GM19463 (cell line): ENCODE measurements at regions not wholly inside any gene's neighbourhood (a gene's known extent, or its start where the extent isn't known, plus 50 kb on each side); places are given as distances from the start of the nearest gene placed in this dataset.
"Not testable (repeated sequence)": the region's sequence is repeated elsewhere in the genome, so short reads cannot be mapped to it uniquely, and the experiment has no call there.

Experiments used
- ATAC-seq: cut with Tn5 transposase; IDR thresholded peaks from one replicate; pipeline ENCODE4 v1.9.1; 2021; ENCODE audit warnings: mild to moderate bottlenecking, moderate library complexity; ENCODE audit not compliant: unreplicated experiment

- not testable (repeated sequence) for ATAC-seq
Observed at GRCh38 chr9:65566018-65566417, 109.7 kb upstream of the ZNG1E start.

DNA sequence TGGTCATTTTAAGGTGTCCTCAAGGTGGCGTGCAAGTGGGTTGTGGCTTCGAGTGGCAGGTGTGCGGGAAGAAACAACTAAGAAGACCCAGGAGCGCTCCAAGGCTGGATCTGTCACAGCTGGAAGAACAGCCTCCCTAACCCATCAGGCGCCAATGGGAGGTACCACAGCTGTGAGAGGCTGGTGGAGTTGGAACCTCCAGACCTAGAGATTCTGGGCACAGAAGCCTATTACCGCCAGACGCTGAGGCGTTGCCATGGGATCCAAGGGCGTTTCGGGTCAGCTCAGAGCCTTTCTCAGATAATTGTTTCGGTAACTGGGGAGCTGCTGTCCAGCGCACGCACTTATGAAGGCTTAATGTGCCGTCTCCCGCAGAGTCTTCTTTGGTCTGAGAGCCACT is 156.7 kb upstream of the ZNG1E start:
- ATAC-seq = not testable (repeated sequence)

DNA sequence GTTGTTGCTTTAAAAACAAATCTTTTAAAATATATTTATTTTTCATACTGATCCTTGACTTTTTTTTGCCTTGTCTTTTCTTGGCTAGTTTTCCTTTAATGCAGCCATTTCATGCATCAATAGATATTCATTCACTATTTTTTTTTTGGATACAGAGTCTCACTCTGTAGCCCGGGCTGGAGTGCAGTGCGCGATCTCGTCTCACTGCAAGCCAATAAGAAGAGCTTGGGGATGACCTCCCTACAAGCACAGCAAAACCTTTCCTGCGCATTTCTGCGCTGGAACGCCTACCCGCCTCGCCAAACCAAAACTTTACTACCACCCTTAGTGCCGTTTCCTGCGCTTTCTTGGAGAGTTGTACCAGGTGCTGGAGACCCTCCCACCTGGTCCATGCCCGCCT is 161.3 kb upstream of the ZNG1E start:
- ATAC-seq = not testable (repeated sequence)

DNA sequence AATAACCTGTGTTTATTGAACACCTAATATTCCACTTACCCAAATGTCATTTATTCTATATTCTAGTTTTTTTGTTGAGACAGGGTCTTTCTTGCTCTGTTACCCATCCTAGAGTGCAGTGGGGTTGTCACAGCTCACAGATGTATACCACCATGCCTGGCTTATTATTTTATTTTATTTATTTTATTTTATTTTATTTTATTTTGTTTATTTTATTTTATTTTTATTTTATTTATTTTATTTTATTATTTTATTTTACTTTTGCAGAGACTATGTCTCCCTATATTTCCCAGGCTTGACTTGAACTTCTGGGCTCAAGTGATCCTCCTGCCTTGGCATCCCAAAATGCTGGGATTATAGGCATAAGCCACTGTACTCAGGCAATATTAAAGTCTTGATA is 167.8 kb upstream of the ZNG1E start:
- ATAC-seq = not testable (repeated sequence)

- not testable (repeated sequence) for ATAC-seq
Observed at GRCh38 chr9:65504686-65505085, 171.0 kb upstream of the ZNG1E start.

DNA sequence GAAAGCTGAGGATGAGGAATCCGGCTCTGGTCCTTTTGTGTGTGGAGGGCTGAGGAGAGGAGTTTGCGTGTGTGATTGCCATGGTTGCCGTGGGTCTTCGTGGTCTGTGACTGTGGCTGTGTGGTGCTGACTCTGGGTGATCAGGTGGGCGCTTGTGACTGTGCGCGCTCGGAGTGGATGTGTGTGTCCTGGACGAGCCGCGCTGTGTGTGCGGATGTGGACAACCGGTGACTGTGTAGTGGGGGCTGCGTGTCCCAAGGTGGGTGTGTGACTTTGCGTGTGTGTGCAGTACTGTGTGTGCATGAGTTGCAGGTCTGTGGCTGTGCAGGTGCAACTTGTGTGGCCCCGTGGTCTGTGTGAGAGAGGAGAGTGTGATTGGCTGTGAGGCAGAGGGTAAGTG is 172.0 kb upstream of the ZNG1E start:
- ATAC-seq = not testable (repeated sequence)

- ATAC-seq = not testable (repeated sequence)
Observed at GRCh38 chr9:65482890-65483289, 192.8 kb upstream of the ZNG1E start.

- not testable (repeated sequence) for ATAC-seq
Observed at GRCh38 chr9:65481291-65481690, 194.4 kb upstream of the ZNG1E start.

- ATAC-seq = not testable (repeated sequence)
Observed at GRCh38 chr9:65474891-65475290, 189.9 kb upstream of the FOXD4L5 start.

GRCh38 chr9:65473059-65473822 is 188.2 kb upstream of the FOXD4L5 start:
- ATAC-seq = not testable (repeated sequence)

DNA sequence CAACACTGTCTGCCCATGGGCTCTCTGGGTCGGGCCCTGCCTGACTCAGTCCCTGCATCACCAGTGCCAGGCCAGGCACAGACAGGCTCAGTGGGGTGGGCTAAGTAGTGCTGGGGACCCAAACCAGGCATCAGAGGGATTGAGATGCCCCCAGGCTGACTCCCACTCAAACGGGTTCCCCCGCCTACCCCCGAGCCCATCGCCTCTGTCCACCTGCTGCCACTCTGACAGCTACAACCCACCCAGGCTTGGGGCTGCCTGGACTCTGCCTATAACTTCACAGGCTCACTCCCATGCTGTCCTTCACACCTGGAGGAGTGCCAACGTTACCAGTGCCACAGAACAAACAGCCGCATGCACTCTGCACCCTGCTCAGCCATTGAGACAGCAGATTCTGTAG is 186.1 kb upstream of the FOXD4L5 start:
- not testable (repeated sequence) for ATAC-seq

DNA sequence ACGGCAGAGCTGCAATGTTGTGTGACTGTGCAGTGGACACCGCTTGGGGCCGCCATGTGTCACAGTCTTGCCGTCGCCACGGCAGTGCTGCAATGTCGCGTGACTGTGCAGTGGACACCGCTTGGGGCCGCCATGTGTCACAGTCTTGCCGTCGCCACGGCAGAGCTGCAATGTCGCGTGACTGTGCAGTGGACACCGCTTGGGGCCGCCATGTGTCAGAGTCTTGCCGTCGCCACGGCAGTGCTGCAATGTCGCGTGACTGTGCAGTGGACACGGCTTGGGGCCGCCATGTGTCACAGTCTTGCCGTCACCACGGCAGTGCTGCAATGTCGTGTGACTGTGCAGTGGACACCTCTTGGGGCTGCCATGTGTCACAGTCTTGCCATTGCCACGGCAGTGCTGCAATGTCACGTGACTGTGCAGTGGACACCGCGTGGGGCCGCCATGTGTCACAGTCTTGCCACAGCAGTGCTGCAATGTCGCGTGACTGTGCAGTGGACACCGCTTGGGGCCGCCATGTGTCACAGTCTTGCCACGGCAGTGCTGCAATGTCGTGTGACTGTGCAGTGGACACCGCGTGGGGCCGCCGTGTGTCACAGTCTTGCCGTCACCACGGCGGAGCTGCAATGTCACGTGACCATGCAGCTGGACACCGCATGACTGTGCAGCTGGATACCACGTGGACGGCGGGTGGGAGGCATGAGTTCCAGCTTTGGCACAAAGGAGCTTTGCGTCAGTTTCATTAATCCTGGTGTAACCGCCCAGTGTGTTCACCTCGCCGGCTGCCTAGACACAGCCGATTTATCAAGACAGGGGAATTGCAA is 182.1 kb upstream of the FOXD4L5 start:
- not testable (repeated sequence) for ATAC-seq

DNA sequence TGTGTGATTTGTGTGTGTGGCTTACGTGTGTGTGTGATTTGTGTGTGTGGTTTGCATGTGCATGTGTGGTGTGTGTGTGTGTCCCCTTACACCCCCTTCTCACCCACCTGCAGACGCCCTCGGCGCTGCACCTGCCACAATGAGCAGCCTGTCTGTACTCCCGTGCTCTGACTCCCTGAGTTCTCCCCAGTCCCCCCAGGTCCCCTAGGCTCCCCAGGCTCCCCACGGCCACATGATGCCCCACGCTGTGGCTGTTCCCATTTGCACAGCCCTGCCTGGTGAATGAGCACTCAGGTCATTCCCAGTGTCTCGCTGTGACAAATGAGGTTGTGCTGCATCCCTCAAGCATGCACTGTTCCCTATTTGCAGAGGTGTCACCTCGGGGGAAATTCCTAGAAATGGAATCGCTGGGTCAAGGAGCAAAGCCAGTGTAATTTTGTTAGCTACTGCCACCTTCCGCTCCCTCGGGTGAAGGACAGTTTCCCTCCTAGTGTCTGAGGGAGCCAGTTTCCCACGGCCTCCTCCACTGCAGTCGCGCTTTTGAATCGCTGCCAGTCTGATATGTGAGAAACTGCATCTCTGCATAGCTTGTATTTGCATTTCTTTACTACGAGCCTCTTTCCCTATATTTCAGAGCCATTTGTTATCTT is 180.4 kb upstream of the FOXD4L5 start:
- ATAC-seq = not testable (repeated sequence)

GRCh38 chr9:65462476-65462875 is 177.5 kb upstream of the FOXD4L5 start:
- ATAC-seq = not testable (repeated sequence)

- no peak for ATAC-seq
Observed at GRCh38 chr9:65459756-65460320, 174.8 kb upstream of the FOXD4L5 start.

DNA sequence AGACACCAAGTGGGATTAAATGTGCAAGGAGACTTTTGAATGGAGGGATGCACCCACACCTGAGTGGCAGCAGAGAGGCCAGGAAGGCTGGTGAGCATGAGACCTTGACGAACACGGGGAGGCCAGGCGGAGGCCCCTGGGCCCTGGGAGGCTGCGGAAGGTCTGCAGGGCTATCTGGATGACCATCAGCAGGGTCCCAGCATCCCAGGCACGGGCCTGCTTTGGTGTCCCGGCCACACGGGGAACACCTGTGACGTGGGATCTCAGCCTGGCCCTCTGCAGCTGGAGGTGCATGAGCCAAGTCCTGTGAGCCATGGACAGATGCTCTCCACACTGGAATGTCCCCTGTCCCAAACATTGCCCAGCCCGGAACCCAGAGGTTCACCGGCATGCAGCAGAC is 174.0 kb upstream of the FOXD4L5 start:
- no peak for ATAC-seq

- ATAC-seq = no peak
Observed at GRCh38 chr9:65458465-65458864, 173.5 kb upstream of the FOXD4L5 start.

GRCh38 chr9:65456991-65457390 is 172.0 kb upstream of the FOXD4L5 start:
- ATAC-seq = not testable (repeated sequence)

DNA sequence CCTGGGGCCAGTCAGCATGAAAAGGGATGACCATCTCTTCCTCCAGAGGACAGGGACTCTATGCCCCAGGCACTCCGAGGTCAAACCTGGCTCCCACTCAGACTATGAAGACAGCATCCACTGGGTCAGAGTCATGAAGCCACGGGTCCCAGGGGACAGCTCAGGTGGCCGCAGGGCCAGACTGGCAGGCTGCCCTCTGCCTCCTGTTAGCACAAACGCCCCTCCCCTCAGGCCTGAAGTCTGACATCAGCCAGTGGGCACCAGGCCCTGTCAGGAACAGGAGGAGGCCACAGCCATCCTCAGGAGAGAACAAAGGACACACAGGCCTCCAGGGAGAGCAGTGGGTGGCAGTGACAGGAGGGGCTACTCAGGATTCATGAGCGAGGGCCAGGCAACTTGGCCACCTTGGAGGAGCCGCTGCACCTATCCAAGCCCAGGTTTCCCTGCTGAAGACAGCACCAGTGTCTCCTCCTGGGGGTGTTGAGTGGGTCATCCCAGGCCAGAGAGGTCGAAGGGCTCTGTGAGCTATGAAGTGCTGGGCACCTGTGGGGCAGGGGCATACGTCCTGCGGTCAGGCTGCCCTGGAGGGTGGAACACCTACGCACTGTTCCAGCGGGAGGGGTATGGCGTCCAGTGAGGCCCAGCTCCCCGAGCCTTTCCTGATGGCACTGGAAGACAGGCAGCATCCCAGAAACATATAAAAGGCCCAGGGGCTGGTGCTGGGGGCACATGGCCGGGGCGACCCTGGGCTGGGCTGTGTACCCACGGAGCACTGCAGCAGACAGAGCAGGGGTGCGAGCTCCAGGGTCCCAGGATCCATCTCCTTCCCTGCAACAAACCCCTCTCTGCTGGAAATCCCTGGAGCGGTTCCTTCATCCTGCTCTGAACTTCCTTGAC is 171.0 kb upstream of the FOXD4L5 start:
- ATAC-seq = not testable (repeated sequence)

- not testable (repeated sequence) for ATAC-seq
Observed at GRCh38 chr9:65455136-65455535, 170.1 kb upstream of the FOXD4L5 start.
